ENCODE measurements at regions not wholly inside any gene's neighbourhood (a gene's known extent, or its start where the extent isn't known, plus 50 kb on each side); places are given as distances from the start of the nearest gene placed in this dataset.

- H3K4me1 ChIP-seq (replicated peaks in 1 of 4; ENCODE audit: control insufficient read depth in 3 of 4, insufficient read depth in 4 of 4, low read length in 3 of 4): no peaks in the 10 kb centered on the region
- no peak overlapping the region for H3K4me3 ChIP-seq (ENCODE audit: extremely low read depth in 1 of 4, insufficient read depth in 2 of 4, low read depth in 3 of 4, low read length in 4 of 4)
- H3K14ac ChIP-seq (ENCODE audit: insufficient read length): no peak overlapping the region
- FAIRE-seq (no peak), DNase-seq (ENCODE audit: low read depth in 1 of 2, low spot score in 2 of 2) (no peak)
- no peak overlapping the region for H3K4me2 ChIP-seq (ENCODE audit: insufficient read depth in 1 of 2, low read depth in 2 of 2, low read length in 2 of 2)
- H3K79me2 ChIP-seq (ENCODE audit: control insufficient read depth in 1 of 2, insufficient read depth in 2 of 2, low read length in 2 of 2): no peaks in the 10 kb centered on the region
- H3K4ac ChIP-seq (replicated peaks; ENCODE audit: insufficient read length, low read depth, low read length): no peak overlapping the region
- no peak overlapping the region for H4K8ac ChIP-seq (ENCODE audit: extremely low read depth, insufficient read depth, low read length)
- 98% methylated on average over 3 of the region's 3 CpGs; no CpG with 5 or more reads in 1 of the 2 experiments for WGBS, 2 experiments (ENCODE audit: extremely low coverage in 1 of 2, insufficient coverage in 1 of 2, insufficient read length in 1 of 2, insufficient replicate concordance in 2 of 2, low coverage in 1 of 2, low lambda C conversion rate in 2 of 2, missing lambda C conversion rate in 1 of 2)
- H3K79me1 ChIP-seq (ENCODE audit: low read depth, low read length): no peaks in the 10 kb centered on the region
- H2BK20ac ChIP-seq (ENCODE audit: low read length): no peak overlapping the region
- H3K23ac ChIP-seq (ENCODE audit: insufficient read length): no peak overlapping the region
- no peaks in the 10 kb centered on the region for H3K23me2 ChIP-seq (ENCODE audit: low read depth, low read length)
- no peak overlapping the region for H2BK15ac ChIP-seq (ENCODE audit: low read length)
- H3K27ac ChIP-seq (ENCODE audit: low read depth, low read length): no peak overlapping the region
- H2BK12ac ChIP-seq (ENCODE audit: low read depth, low read length): no peak overlapping the region
- H2BK5ac ChIP-seq (ENCODE audit: low read depth, low read length): no peak overlapping the region
- H2AFZ ChIP-seq (ENCODE audit: low read length): no peak overlapping the region
- H3K56ac ChIP-seq (replicated peaks; ENCODE audit: insufficient read length, low read depth, low read length): no peak overlapping the region
- H2BK120ac ChIP-seq (replicated peaks; ENCODE audit: low read depth, low read length): no peak overlapping the region
- H3K18ac ChIP-seq (ENCODE audit: extremely low read depth, low read length): no peak overlapping the region
- no peaks in the 10 kb centered on the region for H3K27me3 ChIP-seq (replicated peaks in 1 of 4; ENCODE audit: control insufficient read depth in 3 of 4, extremely low read depth in 1 of 4, insufficient read depth in 3 of 4, low read length in 3 of 4)
- no peaks in the 10 kb centered on the region for H3K9me3 ChIP-seq (ENCODE audit: insufficient read depth in 2 of 2, low read depth in 1 of 2, low read length in 1 of 2)
- H3K9ac ChIP-seq (replicated peaks in 1 of 4; ENCODE audit: extremely low read depth in 1 of 4, low read depth in 3 of 4, low read length in 3 of 4): no peak overlapping the region
- no peaks in the 10 kb centered on the region for H3K36me3 ChIP-seq (ENCODE audit: control insufficient read depth in 2 of 4, insufficient read depth in 4 of 4, low read length in 3 of 4)
- CTCF ChIA-PET (ENCODE audit: partially characterized antibody): no interaction called here
- H2AK5ac ChIP-seq (ENCODE audit: low read depth, low read length): no peak overlapping the region
- H4K5ac ChIP-seq (ENCODE audit: insufficient read length, low read depth, low read length): no peak overlapping the region
- POLR2A ChIA-PET (ENCODE audit: partially characterized antibody): no interaction called here
- no peaks in the 10 kb centered on the region for H4K20me1 ChIP-seq (replicated peaks in 1 of 2; ENCODE audit: control insufficient read depth in 1 of 2, insufficient read depth in 2 of 2, low read length in 2 of 2)
- no peak overlapping the region for H4K91ac ChIP-seq (replicated peaks; ENCODE audit: insufficient read length, low read length)
- no peak for TF ChIP-seq SP2 (IDR thresholded peaks at IDR 0.05; ENCODE audit: low read length)
- TF ChIP-seq BACH1 (IDR thresholded peaks at IDR 0.05; ENCODE audit: low read length): no peak
- TF ChIP-seq E2F6 (IDR thresholded peaks at IDR 0.05): no peak
These were observed 783.7 kb downstream of the EPHA7 start for GRCh38 chr6:92635553-92636153.

All from H1 (cell line).